ENCODE measurements at regions not wholly inside any gene's neighbourhood (a gene's known extent, or its start where the extent isn't known, plus 50 kb on each side); places are given as distances from the start of the nearest gene placed in this dataset.

DNA sequence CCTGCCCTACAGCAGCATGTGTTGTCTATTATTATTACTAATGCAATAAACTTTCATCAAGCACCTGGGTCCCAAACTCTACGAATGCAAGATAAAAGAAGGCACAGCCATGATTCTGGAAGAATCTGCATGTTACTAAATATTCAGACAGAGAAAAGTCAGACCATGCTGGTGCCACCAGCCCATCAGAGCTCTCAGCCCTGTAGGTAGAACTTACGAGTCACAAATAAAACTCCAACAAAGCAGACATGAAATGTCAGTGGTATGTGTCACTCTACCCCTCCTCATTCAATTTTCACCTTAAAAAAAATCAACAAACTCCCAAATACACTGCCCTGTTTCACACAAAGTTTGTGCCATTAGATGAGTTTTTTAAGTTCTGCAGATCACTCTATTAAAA lies 62.4 kb upstream of the TIAM1 start:
- DNase-seq: no peak

GRCh38 chr21:31405604-31406003 lies 61.5 kb upstream of the TIAM1 start:
- no peak for DNase-seq

GRCh38 chr21:31403596-31404333 lies 59.7 kb upstream of the TIAM1 start:
- DNase-seq: no peak

- DNase-seq: no peak
Measured at GRCh38 chr21:31399591-31399990, 55.5 kb upstream of the TIAM1 start.

- no peak for DNase-seq
Measured at GRCh38 chr21:31398574-31398973, 54.5 kb upstream of the TIAM1 start.

- no peak for DNase-seq
Measured at GRCh38 chr21:31397939-31398338, 53.9 kb upstream of the TIAM1 start.

DNA sequence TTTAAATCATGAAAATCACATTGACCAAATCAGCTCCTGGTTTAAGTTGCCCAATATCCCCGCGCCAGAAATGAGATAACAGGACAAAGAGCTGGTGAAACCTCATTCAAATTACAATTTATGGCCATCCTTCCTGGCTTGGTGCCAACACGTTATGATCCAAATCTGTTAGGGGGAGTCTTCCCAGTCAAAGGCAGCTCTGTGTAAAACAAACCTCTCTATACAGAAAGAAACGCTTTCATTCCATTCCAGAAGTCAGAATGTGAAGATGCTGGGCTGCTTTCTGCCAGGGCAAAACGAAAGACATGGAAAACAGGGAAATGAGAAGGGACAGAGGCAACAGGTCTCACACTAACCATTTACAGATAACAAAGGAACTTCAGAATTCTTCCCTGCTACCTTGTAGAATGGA lies 53.5 kb upstream of the TIAM1 start:
- DNase-seq: no peak

DNA sequence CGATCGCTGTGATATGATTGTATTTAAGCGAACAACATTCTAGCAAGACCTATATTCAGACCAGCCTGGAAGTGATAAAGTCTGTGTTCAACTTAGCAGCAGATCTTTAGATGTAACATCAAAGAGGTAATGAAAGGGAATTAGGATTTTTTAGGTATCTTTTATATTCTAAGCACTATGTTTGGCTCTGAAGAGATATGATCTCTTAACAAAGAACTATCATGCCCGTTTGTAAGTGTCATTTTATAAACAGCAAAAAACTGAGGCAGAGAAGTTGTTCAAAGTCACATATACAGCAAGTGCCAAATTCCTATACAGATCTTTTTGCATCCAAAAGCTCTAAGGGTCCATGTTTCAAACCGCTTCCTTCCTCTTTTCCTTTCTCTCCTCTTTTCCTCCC lies 53.0 kb upstream of the TIAM1 start:
- DNase-seq: no peak

DNA sequence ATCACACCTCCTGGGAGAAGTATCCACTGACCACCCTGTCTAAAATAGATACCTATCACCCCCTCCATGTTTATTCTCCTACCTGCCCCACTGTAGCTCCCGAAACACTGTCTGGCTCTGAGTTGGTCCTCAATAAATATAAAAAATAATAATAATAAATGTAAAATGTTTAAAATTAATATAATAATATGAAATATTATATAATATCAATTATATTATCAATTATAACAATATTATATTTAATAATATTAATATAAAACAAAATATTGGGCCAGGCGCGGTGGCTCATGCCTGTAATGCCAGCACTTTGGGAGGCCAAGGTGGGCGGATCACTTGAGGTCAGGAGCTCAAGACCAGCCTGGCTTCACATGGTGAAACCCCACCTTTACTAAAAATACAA lies 52.3 kb upstream of the TIAM1 start:
- no peak for DNase-seq

DNA sequence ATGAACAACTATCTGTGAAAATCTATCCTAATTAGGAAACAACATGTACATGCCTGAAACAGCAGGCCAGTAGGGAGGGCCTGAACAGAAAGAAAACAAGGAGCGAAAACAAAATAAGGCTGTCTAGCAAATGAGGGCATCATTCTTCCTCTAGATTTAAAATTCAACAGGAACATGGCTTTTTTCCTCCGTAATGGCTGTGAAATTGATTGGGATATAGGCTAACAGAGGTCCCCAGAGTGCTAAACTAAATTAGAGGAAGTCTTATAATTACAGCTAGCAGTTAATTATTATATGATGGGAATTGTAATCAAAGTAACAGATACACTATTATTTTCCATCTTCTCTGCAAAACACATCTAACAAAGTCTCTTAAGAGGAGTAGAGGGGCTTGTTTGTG lies 51.7 kb upstream of the TIAM1 start:
- DNase-seq: no peak

DNA sequence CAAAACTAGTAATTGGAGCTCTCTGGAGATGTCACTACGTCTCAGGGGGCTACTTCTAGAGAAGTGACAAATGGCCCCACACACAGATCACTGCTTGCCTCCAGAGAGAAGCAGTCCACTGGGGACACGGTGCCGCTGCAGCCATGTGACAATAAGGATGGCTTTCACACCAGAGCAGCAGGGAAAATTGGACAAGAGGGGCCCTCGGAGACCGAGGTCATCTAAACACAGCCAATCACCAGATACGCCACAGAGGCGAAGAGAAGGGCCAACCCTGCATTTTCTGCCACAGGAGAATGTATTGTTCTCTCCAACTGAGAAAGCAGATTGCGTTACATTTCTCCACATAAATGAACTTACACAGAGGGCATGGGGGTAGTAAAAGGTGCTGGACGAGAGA lies 51.2 kb upstream of the TIAM1 start:
- no peak for DNase-seq

GRCh38 chr21:31394309-31394708 lies 50.2 kb upstream of the TIAM1 start:
- DNase-seq: no peak

Data from fibroblast of skin of right biceps (primary cell).